H1 (cell line): ENCODE measurements at regions not wholly inside any gene's neighbourhood (a gene's known extent, or its start where the extent isn't known, plus 50 kb on each side); places are given as distances from the start of the nearest gene placed in this dataset.
A peak's percentile ranks its signal among the peaks of the same experiment; 100 is the strongest.

Experiments
- CTCF ChIA-PET: fragments of 300-600 bp; sonication (Branson Sonifier 250); formaldehyde crosslinking; loops from one replicate; lab custom pipeline; 2021; ENCODE audit not compliant: partially characterized antibody; lab: Charles Lee
- POLR2A ChIA-PET: fragments of 300-600 bp; sonication (Branson Sonifier 250); formaldehyde crosslinking; loops from one replicate; lab custom pipeline; 2021; ENCODE audit warnings: inconsistent platforms; ENCODE audit not compliant: partially characterized antibody; lab: Charles Lee
- DNase-seq, 2 experiments: peaks; one replicate each; pipeline versions ENCODE4 v3.0.0 to v3.0.0-alpha.2; 2010 to 2022; ENCODE audit warnings: low spot score in 2 of 2, low read depth in 1 of 2, mixed read lengths in 1 of 2
- FAIRE-seq: peaks from 2 replicates; lab custom pipeline; 2011; peaks lifted over from hg19 to GRCh38; lab: Jason Lieb, UNC
- H2AFZ ChIP-seq: 2 replicates; pipeline ENCODE4 v1.8.1; 2012; ENCODE audit warnings: low read length, inconsistent platforms
- H2AK5ac ChIP-seq: 2 replicates; pipeline ENCODE4 v1.6.1; 2013; ENCODE audit warnings: low read depth, low read length
- H2BK120ac ChIP-seq: replicated peaks from 2 replicates; pipeline ENCODE3; 2013; ENCODE audit warnings: low read depth, low read length, inconsistent platforms
- H2BK12ac ChIP-seq: 2 replicates; pipeline ENCODE4 v1.6.1; 2013; ENCODE audit warnings: low read depth, low read length
- H2BK15ac ChIP-seq: 2 replicates; pipeline ENCODE4 v1.6.1; 2013; ENCODE audit warnings: low read length
- H2BK20ac ChIP-seq: 2 replicates; pipeline ENCODE4 v1.6.1; 2013; ENCODE audit warnings: low read length
- H2BK5ac ChIP-seq: 2 replicates; pipeline ENCODE4 v1.6.1; 2013; ENCODE audit warnings: low read depth, low read length
- H3K14ac ChIP-seq: 2 replicates; pipeline ENCODE4 v1.6.1; 2013; ENCODE audit warnings: inconsistent platforms; ENCODE audit not compliant: insufficient read length
- H3K18ac ChIP-seq: 2 replicates; pipeline ENCODE4 v1.6.1; 2013; ENCODE audit warnings: low read length; ENCODE audit errors: extremely low read depth
- H3K23ac ChIP-seq: 2 replicates; pipeline ENCODE4 v1.6.1; 2013; ENCODE audit warnings: inconsistent platforms; ENCODE audit not compliant: insufficient read length
- H3K23me2 ChIP-seq: 2 replicates; pipeline ENCODE4 v1.6.1; 2013; ENCODE audit warnings: low read depth, low read length
- H3K27ac ChIP-seq: 2 replicates; pipeline ENCODE4 v1.6.1; 2011; ENCODE audit warnings: low read depth, low read length, inconsistent platforms
- H3K27me3 ChIP-seq, 4 experiments: replicated peaks in 1 of 4; 1 replicate in 1 of 4; 2 replicates in 3 of 4; pipeline versions ENCODE4 v1.6.1 to v1.8.1; 2011 to 2013; ENCODE audit warnings: low read length in 3 of 4, mild to moderate bottlenecking in 3 of 4, inconsistent platforms in 2 of 4, mixed read lengths in 2 of 4, moderate library complexity in 1 of 4; ENCODE audit not compliant: control insufficient read depth in 3 of 4, insufficient read depth in 3 of 4; ENCODE audit errors: extremely low read depth in 1 of 4
- H3K36me3 ChIP-seq, 4 experiments: 2 replicates each; pipeline versions ENCODE4 v1.6.1 to v1.8.1; 2011 to 2013; ENCODE audit warnings: mild to moderate bottlenecking in 4 of 4, low read length in 3 of 4, moderate library complexity in 2 of 4, control low read depth in 1 of 4, inconsistent platforms in 1 of 4; ENCODE audit not compliant: insufficient read depth in 4 of 4, control insufficient read depth in 2 of 4
- H3K4ac ChIP-seq: replicated peaks from 2 replicates; pipeline ENCODE3; 2013; ENCODE audit warnings: low read length, low read depth, mixed read lengths, inconsistent platforms; ENCODE audit not compliant: insufficient read length
- H3K4me1 ChIP-seq, 4 experiments: replicated peaks in 1 of 4; 1 replicate in 1 of 4; 2 replicates in 3 of 4; pipeline versions ENCODE4 v1.6.1 to v1.8.1; 2011 to 2013; ENCODE audit warnings: low read length in 3 of 4, inconsistent platforms in 2 of 4, mixed read lengths in 1 of 4; ENCODE audit not compliant: insufficient read depth in 4 of 4, control insufficient read depth in 3 of 4
- H3K4me2 ChIP-seq, 2 experiments: 2 replicates each; pipeline versions ENCODE4 v1.6.1 to v1.8.1; 2011 to 2013; ENCODE audit warnings: low read depth in 2 of 2, low read length in 2 of 2, control low read depth in 1 of 2, inconsistent platforms in 1 of 2, mild to moderate bottlenecking in 1 of 2; ENCODE audit not compliant: insufficient read depth in 1 of 2
- H3K4me3 ChIP-seq, 4 experiments: fragments of 200-600, 300-600 bp in 1 of 4; sonication (generic), shearing (Covaris generic), sonication (Bioruptor Twin) in 1 of 4; 2 replicates each; pipeline versions ENCODE4 v1.5.1 to v1.8.1; 2011 to 2016; ENCODE audit warnings: low read length in 4 of 4, low read depth in 3 of 4, control low read depth in 2 of 4, inconsistent platforms in 2 of 4, mild to moderate bottlenecking in 2 of 4, mixed read lengths in 1 of 4, moderate library complexity in 1 of 4; ENCODE audit not compliant: insufficient read depth in 2 of 4; ENCODE audit errors: extremely low read depth in 1 of 4
- H3K56ac ChIP-seq: replicated peaks from 2 replicates; pipeline ENCODE3; 2013; ENCODE audit warnings: low read depth, mild to moderate bottlenecking, mixed read lengths, low read length, inconsistent platforms; ENCODE audit not compliant: insufficient read length
- H3K79me1 ChIP-seq: 2 replicates; pipeline ENCODE4 v1.6.1; 2013; ENCODE audit warnings: low read depth, low read length, control low read depth
- H3K79me2 ChIP-seq, 2 experiments: 2 replicates each; pipeline versions ENCODE4 v1.6.1 to v1.8.1; 2012 to 2013; ENCODE audit warnings: low read length in 2 of 2, mild to moderate bottlenecking in 2 of 2, inconsistent platforms in 1 of 2; ENCODE audit not compliant: insufficient read depth in 2 of 2, control insufficient read depth in 1 of 2
- H3K9ac ChIP-seq, 4 experiments: replicated peaks in 1 of 4; 1 replicate in 1 of 4; 2 replicates in 3 of 4; pipeline versions ENCODE4 v1.6.1 to v1.8.1; 2011 to 2013; ENCODE audit warnings: low read depth in 3 of 4, low read length in 3 of 4, control low read depth in 2 of 4, mild to moderate bottlenecking in 2 of 4, moderate library complexity in 2 of 4, inconsistent platforms in 1 of 4; ENCODE audit errors: extremely low read depth in 1 of 4
- H3K9me3 ChIP-seq, 2 experiments: 2 replicates each; pipeline versions ENCODE4 v1.6.1 to v1.8.1; 2012 to 2013; ENCODE audit warnings: mild to moderate bottlenecking in 2 of 2, moderate library complexity in 2 of 2, control low read depth in 1 of 2, inconsistent platforms in 1 of 2, low read depth in 1 of 2, low read length in 1 of 2, mixed read lengths in 1 of 2; ENCODE audit not compliant: insufficient read depth in 2 of 2
- H4K20me1 ChIP-seq, 2 experiments: replicated peaks in 1 of 2; 2 replicates each; pipeline versions ENCODE3 to v1.8.1; 2011 to 2013; ENCODE audit warnings: inconsistent platforms in 2 of 2, low read length in 2 of 2, mild to moderate bottlenecking in 1 of 2; ENCODE audit not compliant: insufficient read depth in 2 of 2, control insufficient read depth in 1 of 2
- H4K5ac ChIP-seq: 2 replicates; pipeline ENCODE4 v1.6.1; 2013; ENCODE audit warnings: low read length, low read depth, mixed read lengths, inconsistent platforms; ENCODE audit not compliant: insufficient read length
- H4K8ac ChIP-seq: 2 replicates; pipeline ENCODE4 v1.8.0; 2013; ENCODE audit warnings: mild to moderate bottlenecking, moderate library complexity, low read length, inconsistent platforms; ENCODE audit not compliant: insufficient read depth; ENCODE audit errors: extremely low read depth
- H4K91ac ChIP-seq: replicated peaks from 2 replicates; pipeline ENCODE3; 2013; ENCODE audit warnings: low read length, mixed read lengths, inconsistent platforms; ENCODE audit not compliant: insufficient read length
- E2F6 ChIP-seq: IDR thresholded peaks from 2 replicates; pipeline ENCODE4 v1.6.1; 2012; ENCODE audit warnings: inconsistent platforms
- JUND ChIP-seq: IDR thresholded peaks from 2 replicates; pipeline ENCODE4 v1.6.1; 2011; ENCODE audit warnings: mild to moderate bottlenecking, improper control_type of control experiment, low read length
- SP1 ChIP-seq: IDR thresholded peaks from 2 replicates; pipeline ENCODE4 v1.6.1; 2011; ENCODE audit warnings: low read depth, low read length
- WGBS, 2 experiments: shearing (Covaris generic) in 1 of 2; methylation state at CpG; one replicate each; pipeline versions ENCODE4 v1.1.6 to v1.1.7; 2013 to 2015; ENCODE audit warnings: low lambda C conversion rate in 2 of 2, mixed read lengths in 2 of 2, inconsistent platforms in 1 of 2, low coverage in 1 of 2, missing lambda C conversion rate in 1 of 2; ENCODE audit not compliant: insufficient replicate concordance in 2 of 2, insufficient coverage in 1 of 2, insufficient read length in 1 of 2; ENCODE audit errors: extremely low coverage in 1 of 2, missing lambda C conversion rate in 1 of 2; 5-methylcytosine and 5-hydroxymethylcytosine counted together

- no peak for TF ChIP-seq JUND
- no peak for TF ChIP-seq E2F6
- TF ChIP-seq SP1: peak; percentile 29; the same call in 1 of the 2 replicates
- H2AFZ ChIP-seq: 0 out of 2 replicates have a peak overlapping the region, but pooled peaks have one; percentile 18
- no peak overlapping the region for H2BK120ac ChIP-seq
- H3K79me1 ChIP-seq: no peaks in the 10 kb centered on the region
- H3K9me3 ChIP-seq: no peaks in the 10 kb centered on the region
- no peak overlapping the region for H3K18ac ChIP-seq
- H4K91ac ChIP-seq: no peak overlapping the region
- peak; percentile 13 for FAIRE-seq
- H3K14ac ChIP-seq: no peak overlapping the region
- no peak overlapping the region for H2BK20ac ChIP-seq
- H3K4me3 ChIP-seq: no peak overlapping the region
- H3K4me1 ChIP-seq: peaks cover 0 to 5% (median 3%) of the 10 kb centered on the region in 4 experiments; a peak in 3 of 7 replicates
- no peak overlapping the region for H4K5ac ChIP-seq
- no peak overlapping the region for H3K23ac ChIP-seq
- H3K27ac ChIP-seq: no peak overlapping the region
- no peaks in the 10 kb centered on the region for H3K79me2 ChIP-seq
- no peaks in the 10 kb centered on the region for H3K27me3 ChIP-seq
- no peaks in the 10 kb centered on the region for H4K20me1 ChIP-seq
- H3K23me2 ChIP-seq: no peaks in the 10 kb centered on the region
- no peak overlapping the region for H2AK5ac ChIP-seq
- H4K8ac ChIP-seq: no peak overlapping the region
- no peak overlapping the region for H3K9ac ChIP-seq
- no peak overlapping the region for H3K4me2 ChIP-seq
- CTCF ChIA-PET: interaction anchor here (1.0 to 3.7 kb wide), 2 partner anchors 494 to 496 kb away, joined by 3 to 17 read pairs; no protein-coding TSS in a partner anchor
- no peak overlapping the region for H3K56ac ChIP-seq
- WGBS, 2 experiments: 88% methylated on average over 1 of the region's 1 CpG; no CpG with 5 or more reads in 1 of the 2 experiments
- no peaks in the 10 kb centered on the region for H3K36me3 ChIP-seq
- H2BK5ac ChIP-seq: no peak overlapping the region
- no peak overlapping the region for H2BK12ac ChIP-seq
- POLR2A ChIA-PET: no interaction called here
- no peak overlapping the region for H3K4ac ChIP-seq
- no peak overlapping the region for H2BK15ac ChIP-seq
- DNase-seq: no peak
Observed at GRCh38 chr16:76676356-76676755, 399.2 kb downstream of the CNTNAP4 start.
